Neural progenitor cell (in vitro differentiated cells): ENCODE measurements at regions not wholly inside any gene's neighbourhood (a gene's known extent, or its start where the extent isn't known, plus 50 kb on each side); places are given as distances from the start of the nearest gene placed in this dataset.
"Not testable (repeated sequence)": the region's sequence is repeated elsewhere in the genome, so short reads cannot be mapped to it uniquely, and the experiment has no call there.

Experiments
- DNase-seq: peaks from one replicate; pipeline ENCODE4 v3.0.0-alpha.2; 2016; ENCODE audit warnings: low spot score
- H2AFZ ChIP-seq: fragments of 200-600 bp; sonication (generic); replicated peaks from 2 replicates; pipeline ENCODE4 v1.6.1; 2016; ENCODE audit warnings: antibody characterized with exemption
- H3F3A ChIP-seq: fragments of 200-600 bp; sonication (generic); 2 replicates; pipeline ENCODE4 v1.6.1; 2016; ENCODE audit warnings: antibody characterized with exemption, low read depth
- H3K27ac ChIP-seq: fragments of 200-600 bp; sonication (generic); 2 replicates; pipeline ENCODE4 v1.5.1; 2016; ENCODE audit warnings: mild to moderate bottlenecking
- H3K27me3 ChIP-seq: fragments of 200-600 bp; sonication (generic); 2 replicates; pipeline ENCODE4 v1.6.1; 2016; ENCODE audit warnings: mild to moderate bottlenecking, moderate library complexity
- H3K36me3 ChIP-seq: fragments of 200-600 bp; sonication (generic); 2 replicates; pipeline ENCODE4 v1.5.1; 2016
- H3K4me1 ChIP-seq: fragments of 200-600 bp; sonication (generic); 2 replicates; pipeline ENCODE4 v1.6.1; 2016; ENCODE audit warnings: mixed run types
- H3K4me2 ChIP-seq: fragments of 200-600 bp; sonication (generic); 2 replicates; pipeline ENCODE4 v1.6.1; 2016
- H3K4me3 ChIP-seq: fragments of 200-600 bp; sonication (generic); 2 replicates; pipeline ENCODE4 v1.5.1; 2016
- H3K79me2 ChIP-seq: fragments of 200-600 bp; sonication (generic); 2 replicates; pipeline ENCODE4 v1.6.1; 2016; ENCODE audit warnings: low read depth
- H3K9ac ChIP-seq: fragments of 200-600 bp; sonication (generic); 2 replicates; pipeline ENCODE4 v1.6.1; 2016
- H3K9me3 ChIP-seq: fragments of 200-600 bp; sonication (generic); 2 replicates; pipeline ENCODE4 v1.5.1; 2016; ENCODE audit warnings: low read depth
- H4K20me1 ChIP-seq: fragments of 200-600 bp; sonication (generic); 2 replicates; pipeline ENCODE4 v1.6.1; 2016; ENCODE audit warnings: low read depth
- H3K27ac Mint-ChIP-seq: 3 replicates; pipeline ENCODE4 v1.8.0; 2021; ENCODE audit warnings: mixed read lengths
- H3K27me3 Mint-ChIP-seq: 2 replicates; pipeline ENCODE4 v1.8.0; 2022; ENCODE audit warnings: low read depth, mild to moderate bottlenecking, inconsistent platforms, moderate library complexity, mixed read lengths; ENCODE audit not compliant: insufficient read depth
- H3K36me3 Mint-ChIP-seq: 3 replicates; pipeline ENCODE4 v1.8.0; 2021; ENCODE audit warnings: mixed read lengths
- H3K4me1 Mint-ChIP-seq: 3 replicates; pipeline ENCODE4 v1.8.0; 2021; ENCODE audit warnings: mixed read lengths
- H3K4me3 Mint-ChIP-seq: 3 replicates; pipeline ENCODE4 v1.8.0; 2021; ENCODE audit warnings: mild to moderate bottlenecking, moderate library complexity, mixed read lengths
- H3K9me3 Mint-ChIP-seq: 3 replicates; pipeline ENCODE4 v1.8.0; 2020; ENCODE audit warnings: mixed read lengths
- EZH2 ChIP-seq: fragments of 200-600 bp; sonication (generic); IDR thresholded peaks from 2 replicates; pipeline ENCODE4 v1.6.1; 2017; ENCODE audit warnings: antibody characterized with exemption, mild to moderate bottlenecking, moderate library complexity
- EZH2phosphoT487 ChIP-seq: fragments of 200-600 bp; sonication (generic); IDR thresholded peaks from 2 replicates; pipeline ENCODE4 v1.6.1; 2017; ENCODE audit warnings: antibody characterized with exemption
- TF ChIP-seq, protein P1 (sequence below): fragments of 200-600 bp; sonication (generic); IDR thresholded peaks from 2 replicates; pipeline ENCODE4 v1.5.1; 2017; ENCODE audit warnings: antibody characterized with exemption, mild to moderate bottlenecking

DNA sequence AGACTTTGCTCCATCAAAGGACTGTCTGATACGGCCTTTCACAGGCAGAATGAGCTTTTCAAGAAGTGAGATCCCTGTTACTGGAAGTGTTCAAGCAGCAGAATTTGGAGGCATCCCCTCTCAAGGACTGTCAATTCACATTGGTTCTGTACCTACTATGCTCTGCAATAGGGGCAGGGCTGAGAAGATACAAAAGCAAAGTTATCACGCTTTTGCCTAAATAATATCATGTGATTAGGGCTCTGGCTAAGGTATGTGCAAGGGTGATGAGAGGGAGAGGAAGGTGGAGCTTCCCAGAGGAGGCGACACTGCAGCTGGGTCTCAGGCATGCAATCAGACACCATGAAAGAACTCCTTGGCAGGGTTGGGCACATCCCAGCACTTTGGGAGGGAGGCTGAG lies 80.2 kb upstream of the PIM1 start:
- H3K27ac Mint-ChIP-seq, result no peak overlapping the region
- no peak for TF ChIP-seq EZH2
- TF ChIP-seq, protein P1, sequence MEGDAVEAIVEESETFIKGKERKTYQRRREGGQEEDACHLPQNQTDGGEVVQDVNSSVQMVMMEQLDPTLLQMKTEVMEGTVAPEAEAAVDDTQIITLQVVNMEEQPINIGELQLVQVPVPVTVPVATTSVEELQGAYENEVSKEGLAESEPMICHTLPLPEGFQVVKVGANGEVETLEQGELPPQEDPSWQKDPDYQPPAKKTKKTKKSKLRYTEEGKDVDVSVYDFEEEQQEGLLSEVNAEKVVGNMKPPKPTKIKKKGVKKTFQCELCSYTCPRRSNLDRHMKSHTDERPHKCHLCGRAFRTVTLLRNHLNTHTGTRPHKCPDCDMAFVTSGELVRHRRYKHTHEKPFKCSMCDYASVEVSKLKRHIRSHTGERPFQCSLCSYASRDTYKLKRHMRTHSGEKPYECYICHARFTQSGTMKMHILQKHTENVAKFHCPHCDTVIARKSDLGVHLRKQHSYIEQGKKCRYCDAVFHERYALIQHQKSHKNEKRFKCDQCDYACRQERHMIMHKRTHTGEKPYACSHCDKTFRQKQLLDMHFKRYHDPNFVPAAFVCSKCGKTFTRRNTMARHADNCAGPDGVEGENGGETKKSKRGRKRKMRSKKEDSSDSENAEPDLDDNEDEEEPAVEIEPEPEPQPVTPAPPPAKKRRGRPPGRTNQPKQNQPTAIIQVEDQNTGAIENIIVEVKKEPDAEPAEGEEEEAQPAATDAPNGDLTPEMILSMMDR, result no peak
- TF ChIP-seq EZH2phosphoT487, result no peak
- H3K4me3 Mint-ChIP-seq, result no peak overlapping the region
- Histone ChIP-seq H3K4me2 (no peak overlapping the region), H3K36me3 (no peaks in the 10 kb centered on the region), H3K4me3 (no peak overlapping the region), H3K9me3 (no peaks in the 10 kb centered on the region), H4K20me1 (no peaks in the 10 kb centered on the region), H3K9ac (no peak overlapping the region), H3K27ac (no peak overlapping the region), H2AFZ (no peak overlapping the region), H3K4me1 (no peaks in the 10 kb centered on the region), H3F3A (no peaks in the 10 kb centered on the region), H3K79me2 (no peaks in the 10 kb centered on the region), H3K27me3 (no peaks in the 10 kb centered on the region)
- H3K27me3 Mint-ChIP-seq, result peaks cover 10% of the 10 kb centered on the region
- peaks cover 13% of the 10 kb centered on the region for H3K4me1 Mint-ChIP-seq
- no peaks in the 10 kb centered on the region for H3K36me3 Mint-ChIP-seq
- DNase-seq, result no peak
- no peaks in the 10 kb centered on the region for H3K9me3 Mint-ChIP-seq

DNA sequence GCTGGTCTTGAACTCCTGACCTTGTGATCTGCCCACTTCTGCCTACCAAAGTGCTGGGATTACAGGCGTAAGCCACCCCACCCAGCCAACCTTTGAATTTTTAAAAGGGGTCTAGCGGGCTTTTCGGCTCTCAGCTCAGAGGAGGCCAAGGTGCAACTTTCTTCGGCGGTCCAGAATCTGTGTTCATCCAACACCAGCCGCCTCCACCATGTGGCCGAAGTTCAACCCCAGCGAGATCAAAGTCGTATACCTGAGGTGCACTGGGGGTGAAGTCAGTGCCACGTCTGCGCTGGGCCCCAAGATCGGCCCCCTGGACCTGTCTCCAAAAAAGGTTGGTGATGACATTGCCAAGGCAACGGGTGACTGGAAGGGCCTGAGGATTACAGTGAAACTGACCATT lies 78.8 kb upstream of the PIM1 start:
- H3K9me3 ChIP-seq, H3F3A ChIP-seq, H3K9ac ChIP-seq, H3K27me3 ChIP-seq, DNase-seq, H3K79me2 ChIP-seq, H3K27me3 Mint-ChIP-seq, H3K9me3 Mint-ChIP-seq, H3K4me1 ChIP-seq, H4K20me1 ChIP-seq, H3K27ac ChIP-seq, H3K36me3 Mint-ChIP-seq, H2AFZ ChIP-seq, H3K4me2 ChIP-seq, H3K36me3 ChIP-seq, H3K4me3 Mint-ChIP-seq, H3K4me3 ChIP-seq: not testable (repeated sequence)
- peaks cover 17% of the 10 kb centered on the region for H3K4me1 Mint-ChIP-seq
- H3K27ac Mint-ChIP-seq, result peak overlapping the region; percentile 69

DNA sequence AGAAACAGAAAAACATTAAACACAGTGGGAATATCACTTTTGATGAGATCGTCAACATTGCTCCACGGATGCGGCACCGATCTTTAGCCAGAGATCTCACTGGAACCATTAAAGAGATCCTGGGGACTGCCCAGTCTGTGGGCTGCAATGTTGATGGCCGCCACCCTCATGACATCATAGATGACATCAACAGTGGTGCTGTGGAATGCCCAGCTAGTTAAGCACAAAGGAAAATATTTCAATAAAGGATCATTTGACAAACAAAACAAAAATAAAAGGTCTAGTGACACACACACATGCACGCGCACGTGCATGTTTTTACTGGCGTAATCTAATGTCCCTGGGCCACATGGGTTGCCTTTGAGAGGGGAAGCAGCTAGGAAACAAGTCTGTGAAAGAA lies 78.4 kb upstream of the PIM1 start:
- not testable (repeated sequence) for H3K9me3 Mint-ChIP-seq, H3K9ac ChIP-seq, H3K36me3 Mint-ChIP-seq, H3K27me3 ChIP-seq, H3K9me3 ChIP-seq, H3K4me3 ChIP-seq, H2AFZ ChIP-seq, H3K79me2 ChIP-seq, H3K27ac ChIP-seq, H4K20me1 ChIP-seq, DNase-seq, H3K4me2 ChIP-seq, H3K4me1 ChIP-seq, H3K4me3 Mint-ChIP-seq, H3F3A ChIP-seq, H3K36me3 ChIP-seq, H3K27me3 Mint-ChIP-seq
- Mint-ChIP-seq H3K4me1 (peaks cover 20% of the 10 kb centered on the region), H3K27ac (peak overlapping the region; percentile 69)

DNA sequence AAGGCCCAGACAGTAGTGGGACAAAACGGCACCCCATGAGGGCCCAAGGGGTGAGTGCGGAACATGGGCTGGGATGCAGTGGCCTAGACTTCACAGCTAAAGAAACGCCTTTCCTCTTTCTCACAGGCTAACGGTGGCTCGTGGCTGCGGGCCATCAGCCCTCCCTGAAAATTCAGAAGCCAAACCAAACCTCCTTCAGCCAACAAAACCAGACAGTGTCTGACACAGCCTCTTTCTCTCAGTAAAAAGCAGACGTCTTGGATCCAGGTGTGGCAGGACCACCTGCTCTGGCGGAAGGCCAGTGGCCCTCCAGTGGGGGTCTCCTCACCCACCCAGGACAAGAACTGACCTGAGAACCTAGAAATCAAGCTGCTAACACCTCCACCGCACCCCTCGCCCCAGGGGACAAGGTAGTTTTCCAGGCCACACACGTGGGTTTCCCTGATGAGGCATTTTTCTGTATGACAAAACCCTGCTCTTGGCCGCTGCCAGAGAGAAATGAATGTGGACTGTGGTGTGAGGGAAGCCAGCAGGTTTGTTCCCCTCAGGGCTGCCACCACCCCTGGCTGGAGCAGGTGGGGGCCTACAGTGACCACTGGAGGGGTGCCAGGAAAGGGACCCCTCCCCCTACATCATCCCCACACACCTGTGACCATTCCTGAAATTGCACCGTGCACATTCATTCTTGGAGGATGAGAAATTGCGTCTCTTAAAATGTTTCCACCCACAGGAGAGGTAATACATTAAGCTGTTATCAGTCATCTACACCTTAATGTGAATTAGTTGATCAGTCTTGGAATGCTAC lies 76.8 kb upstream of the PIM1 start:
- H2AFZ ChIP-seq, result no peak overlapping the region
- H3K36me3 ChIP-seq, result no peaks in the 10 kb centered on the region
- peak overlapping the region; percentile 87 for H3K27ac Mint-ChIP-seq
- H3K9me3 Mint-ChIP-seq, result no peaks in the 10 kb centered on the region
- H3K79me2 ChIP-seq, result no peaks in the 10 kb centered on the region
- peaks cover 21% of the 10 kb centered on the region for H3K4me1 Mint-ChIP-seq
- no peaks in the 10 kb centered on the region for H3K4me1 ChIP-seq
- no peak overlapping the region for H3K27ac ChIP-seq
- H3K36me3 Mint-ChIP-seq, result no peaks in the 10 kb centered on the region
- DNase-seq, result no peak
- no peaks in the 10 kb centered on the region for H4K20me1 ChIP-seq
- H3K4me3 Mint-ChIP-seq, result no peak overlapping the region
- no peaks in the 10 kb centered on the region for H3K9me3 ChIP-seq
- H3F3A ChIP-seq, result no peaks in the 10 kb centered on the region
- H3K4me2 ChIP-seq, result no peak overlapping the region
- H3K27me3 Mint-ChIP-seq, result peaks cover 8% of the 10 kb centered on the region
- H3K9ac ChIP-seq, result no peak overlapping the region
- no peak overlapping the region for H3K4me3 ChIP-seq
- TF ChIP-seq, protein P1, result no peak
- TF ChIP-seq EZH2phosphoT487, result no peak
- no peak for TF ChIP-seq EZH2
- H3K27me3 ChIP-seq, result no peaks in the 10 kb centered on the region
